Activated CD4-positive, alpha-beta T cell treated with anti-CD3 and anti-CD28 coated beads, Interleukin-2, amount 50 U/mL, for 48 hours (primary cell): ENCODE measurements at regions not wholly inside any gene's neighbourhood (a gene's known extent, or its start where the extent isn't known, plus 50 kb on each side); places are given as distances from the start of the nearest gene placed in this dataset.
"Not testable (repeated sequence)": the region's sequence is repeated elsewhere in the genome, so short reads cannot be mapped to it uniquely, and the experiment has no call there.

Source experiments
- DNase-seq, 2 experiments: peaks; one replicate each; pipeline ENCODE4 v3.0.0-alpha.2; 2020

- DNase-seq: not testable (repeated sequence)
Measured at GRCh38 chr4:103412646-103413045, 214.5 kb upstream of the CENPE start.

GRCh38 chr4:103410386-103410785 is 212.2 kb upstream of the CENPE start:
- no peak for DNase-seq

- no peak for DNase-seq
Measured at GRCh38 chr4:103405415-103405814, 207.3 kb upstream of the CENPE start.

GRCh38 chr4:103403619-103404018 is 205.5 kb upstream of the CENPE start:
- no peak for DNase-seq

- no peak for DNase-seq
Measured at GRCh38 chr4:103402198-103402597, 204.1 kb upstream of the CENPE start.

GRCh38 chr4:103400405-103400804 is 202.3 kb upstream of the CENPE start:
- DNase-seq: no peak

GRCh38 chr4:103397541-103397940 is 199.4 kb upstream of the CENPE start:
- no peak for DNase-seq

GRCh38 chr4:103387508-103388011 is 189.4 kb upstream of the CENPE start:
- not testable (repeated sequence) for DNase-seq

- DNase-seq: not testable (repeated sequence)
Measured at GRCh38 chr4:103385565-103385964, 187.4 kb upstream of the CENPE start.

- DNase-seq: no peak
Measured at GRCh38 chr4:103375278-103375677, 177.1 kb upstream of the CENPE start.

GRCh38 chr4:103374758-103375157 is 176.6 kb upstream of the CENPE start:
- DNase-seq: no peak

GRCh38 chr4:103374306-103374705 is 176.2 kb upstream of the CENPE start:
- no peak for DNase-seq

GRCh38 chr4:103372002-103372558 is 173.9 kb upstream of the CENPE start:
- no peak for DNase-seq

GRCh38 chr4:103370336-103370735 is 172.2 kb upstream of the CENPE start:
- DNase-seq: no peak

- DNase-seq: no peak
Measured at GRCh38 chr4:103365285-103365684, 167.1 kb upstream of the CENPE start.

- no peak for DNase-seq
Measured at GRCh38 chr4:103364083-103364482, 165.9 kb upstream of the CENPE start.

GRCh38 chr4:103361926-103362325 is 163.8 kb upstream of the CENPE start:
- no peak for DNase-seq

- no peak for DNase-seq
Measured at GRCh38 chr4:103359900-103360299, 161.8 kb upstream of the CENPE start.

- no peak for DNase-seq
Measured at GRCh38 chr4:103354006-103354405, 155.9 kb upstream of the CENPE start.

GRCh38 chr4:103329642-103330041 is 131.5 kb upstream of the CENPE start:
- DNase-seq: no peak

- DNase-seq: no peak
Measured at GRCh38 chr4:103324811-103325210, 126.7 kb upstream of the CENPE start.

- DNase-seq: no peak
Measured at GRCh38 chr4:103318327-103318726, 120.2 kb upstream of the CENPE start.

- no peak for DNase-seq
Measured at GRCh38 chr4:103308248-103308561, 110.1 kb upstream of the CENPE start.

- no peak for DNase-seq
Measured at GRCh38 chr4:103307453-103308247, 109.5 kb upstream of the CENPE start.
